ENCODE measurements at regions not wholly inside any gene's neighbourhood (a gene's known extent, or its start where the extent isn't known, plus 50 kb on each side); places are given as distances from the start of the nearest gene placed in this dataset.
A peak's percentile ranks its signal among the peaks of the same experiment; 100 is the strongest.

- Histone ChIP-seq H3K4me1 (no peaks in the 10 kb centered on the region), H3K9me3 (no peaks in the 10 kb centered on the region), H3K27ac (peak overlapping the region in 2 of 3 donors; percentile 55 to 69), H3K27me3 (no peaks in the 10 kb centered on the region), H3K36me3 (no peaks in the 10 kb centered on the region), H3K4me3 (no peak overlapping the region)
- intact Hi-C loops (cut with DNase I) = no loop called here
- no CpG with 5 or more reads among the region's 19 CpGs for WGBS (ENCODE audit: insufficient coverage, low coverage, low lambda C conversion rate, missing lambda C conversion rate)
- DNase-seq = no peak
- ATAC-seq = no peak
- TF ChIP-seq POLR2A (IDR thresholded peaks at IDR 0.05) (no peak), CTCF (IDR thresholded peaks at IDR 0.05) (no peak)
Observed at GRCh38 chr15:101120987-101121386, 130.9 kb downstream of the CHSY1 start.

DNA sequence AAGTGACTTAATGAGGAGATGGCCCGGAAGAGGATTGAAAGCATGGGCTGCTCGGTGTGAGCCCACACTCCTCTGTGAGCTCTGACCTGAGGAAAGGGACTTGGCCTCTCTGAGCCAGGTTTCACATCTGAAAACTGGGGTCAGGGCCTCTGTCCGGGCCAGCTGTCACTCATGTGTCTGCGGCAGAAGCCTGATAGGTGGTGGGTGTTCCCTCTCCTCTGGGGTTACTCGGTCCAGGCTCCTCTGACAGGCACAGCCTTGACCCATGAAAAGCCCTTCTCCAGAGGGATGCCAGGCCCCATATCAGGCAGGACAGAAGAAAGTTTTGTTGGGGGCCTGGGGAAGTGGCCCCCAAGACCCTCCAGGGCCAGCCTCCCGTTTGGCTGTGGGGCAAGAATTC is 131.4 kb downstream of the CHSY1 start:
- H3K36me3 ChIP-seq = no peaks in the 10 kb centered on the region
- no peak overlapping the region for H3K27ac ChIP-seq
- H3K4me3 ChIP-seq = no peak overlapping the region
- H3K4me1 ChIP-seq = no peaks in the 10 kb centered on the region
- no peak for TF ChIP-seq POLR2A (IDR thresholded peaks at IDR 0.05)
- no peak for TF ChIP-seq CTCF (IDR thresholded peaks at IDR 0.05)
- no peaks in the 10 kb centered on the region for H3K9me3 ChIP-seq
- H3K27me3 ChIP-seq = no peaks in the 10 kb centered on the region
- ATAC-seq (no peak), DNase-seq (no peak)
- no CpG with 5 or more reads among the region's 6 CpGs for WGBS (ENCODE audit: insufficient coverage, low coverage, low lambda C conversion rate, missing lambda C conversion rate)
- intact Hi-C loops (cut with DNase I) = no loop called here

Measured in right lobe of liver (tissue), 6 donors.